ENCODE measurements at regions not wholly inside any gene's neighbourhood (a gene's known extent, or its start where the extent isn't known, plus 50 kb on each side); places are given as distances from the start of the nearest gene placed in this dataset.

GRCh38 chr13:37339386-37339735, 233.9 kb upstream of the CSNK1A1L start:
- TF ChIP-seq CTCF (CRISPR knock-in tag; IDR thresholded peaks at IDR 0.05) = no peak
- TF ChIP-seq ZNF879 (CRISPR knock-in tag; IDR thresholded peaks at IDR 0.05) = no peak
- no peak for TF ChIP-seq SMAD1 (CRISPR knock-in tag; IDR thresholded peaks at IDR 0.05; ENCODE audit: borderline replicate concordance, low read depth)
- no peak for TF ChIP-seq REST (IDR thresholded peaks at IDR 0.05; ENCODE audit: borderline replicate concordance in 1 of 2, low read depth in 1 of 2, low read length in 2 of 2)
- TF ChIP-seq ZNF674 (CRISPR knock-in tag; IDR thresholded peaks at IDR 0.05; ENCODE audit: low read depth) = no peak
- TF ChIP-seq YY1 (IDR thresholded peaks at IDR 0.05; ENCODE audit: insufficient read depth, insufficient replicate concordance, low read depth, low read length) = no peak
- no peak for TF ChIP-seq BHLHE40 (IDR thresholded peaks at IDR 0.05; ENCODE audit: low read length)
- no peak for TF ChIP-seq ZNF331 (CRISPR knock-in tag; IDR thresholded peaks at IDR 0.05)
- no peak for TF ChIP-seq EP300 (IDR thresholded peaks at IDR 0.05; ENCODE audit: low read depth in 2 of 2, low read length in 2 of 2)
- no peak for TF ChIP-seq EP300 (CRISPR knock-in tag; IDR thresholded peaks at IDR 0.05; ENCODE audit: borderline replicate concordance)
- no peak for TF ChIP-seq HNRNPK (IDR thresholded peaks at IDR 0.05; ENCODE audit: low read depth, low read length, poor library complexity, severe bottlenecking)
- no peak for TF ChIP-seq TFDP2 (CRISPR knock-in tag; IDR thresholded peaks at IDR 0.05)

Measured in HepG2 (cell line).